ENCODE measurements at regions not wholly inside any gene's neighbourhood (a gene's known extent, or its start where the extent isn't known, plus 50 kb on each side); places are given as distances from the start of the nearest gene placed in this dataset.

GRCh38 chr3:124514683-124515082 is 215.6 kb upstream of the UMPS start:
- DNase-seq = no peak

DNA sequence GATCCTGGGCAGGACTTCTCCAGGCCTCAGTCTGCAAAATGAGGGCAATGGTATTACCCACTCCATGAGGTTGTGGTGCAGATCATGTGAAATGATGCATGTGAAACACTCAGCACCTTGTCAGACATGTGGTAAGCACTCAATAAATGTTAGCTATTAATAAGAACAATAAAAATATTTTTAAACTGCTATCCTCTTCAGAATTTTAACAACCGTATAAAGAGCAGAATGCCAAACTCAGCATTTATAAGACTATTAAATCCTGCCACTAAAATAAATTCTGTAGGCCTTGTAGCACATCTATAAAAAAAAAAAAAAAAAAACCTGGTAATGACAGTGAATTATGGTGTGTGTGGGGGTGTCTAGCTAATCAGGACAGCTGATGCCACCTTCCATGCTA is 213.9 kb upstream of the UMPS start:
- DNase-seq = no peak

DNA sequence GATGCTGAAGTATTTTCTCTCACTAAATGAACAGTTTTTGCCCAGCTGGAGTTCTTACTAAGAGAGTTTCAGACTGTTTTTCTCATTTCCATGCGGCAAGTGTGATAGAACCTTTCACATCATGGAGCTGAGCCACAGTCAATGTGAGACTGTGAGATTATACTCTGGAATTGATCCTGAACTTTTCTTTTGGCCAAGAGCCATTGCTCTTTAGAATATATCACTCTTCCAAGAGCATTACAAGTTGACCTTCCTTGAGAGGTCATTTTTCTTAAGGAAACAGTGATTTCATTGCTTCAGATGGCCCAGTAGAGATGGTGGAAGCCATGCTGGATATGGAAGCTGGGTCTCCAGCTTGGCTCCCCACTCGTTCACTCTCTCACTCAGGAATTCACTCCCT is 212.9 kb upstream of the UMPS start:
- no peak for DNase-seq

- DNase-seq = no peak
These were observed 211.9 kb upstream of the UMPS start for GRCh38 chr3:124518350-124518749.

DNA sequence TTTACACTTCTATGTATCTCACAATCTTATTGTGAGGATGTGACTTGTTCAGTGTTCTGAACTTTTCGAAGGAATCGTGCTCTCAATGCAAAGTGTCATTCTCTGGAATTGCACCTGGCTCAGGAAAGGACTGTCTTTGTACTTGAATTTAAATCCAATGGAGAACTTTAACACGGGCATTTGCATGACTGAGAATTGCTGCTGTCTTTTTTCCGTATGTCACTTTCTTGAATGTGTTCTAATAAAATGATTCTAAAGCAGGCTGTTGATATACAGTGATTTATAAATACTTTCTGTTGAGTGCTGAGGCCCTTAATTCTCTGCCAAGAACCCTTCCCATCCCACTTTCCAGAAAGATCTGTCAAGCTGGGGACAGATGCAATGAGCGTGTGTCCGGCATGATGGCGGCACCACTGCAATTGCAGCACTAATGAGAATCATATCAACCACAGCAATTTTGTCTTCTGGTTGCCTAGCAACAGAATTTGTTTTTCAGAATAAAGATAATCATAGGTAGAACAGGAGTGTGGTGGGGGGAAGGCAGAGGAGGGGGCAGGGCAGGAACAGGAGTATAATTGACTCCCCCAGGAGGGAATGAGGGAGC is 210.6 kb upstream of the UMPS start:
- no peak for DNase-seq

DNA sequence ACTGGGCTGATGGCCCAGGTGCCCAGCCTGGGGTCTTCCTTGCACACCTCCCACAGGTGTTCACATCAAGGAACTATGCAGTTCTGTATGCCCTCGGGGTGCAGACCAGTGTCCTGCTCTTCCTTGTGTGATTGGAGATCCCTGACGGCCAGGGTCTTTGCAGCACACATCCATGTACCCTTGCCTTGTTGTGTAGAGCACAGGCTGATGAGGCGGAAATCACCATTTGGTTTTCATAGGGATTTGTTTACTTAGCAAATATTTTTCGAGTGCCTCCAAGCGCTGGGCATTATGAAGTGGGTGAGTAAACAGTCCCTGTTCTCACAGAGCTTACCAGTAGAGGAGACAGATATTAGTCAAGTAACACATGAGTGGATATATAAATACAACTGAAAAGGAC is 209.3 kb upstream of the UMPS start:
- DNase-seq = no peak

- DNase-seq = no peak
These were observed 208.1 kb upstream of the UMPS start for GRCh38 chr3:124522082-124522625.

DNA sequence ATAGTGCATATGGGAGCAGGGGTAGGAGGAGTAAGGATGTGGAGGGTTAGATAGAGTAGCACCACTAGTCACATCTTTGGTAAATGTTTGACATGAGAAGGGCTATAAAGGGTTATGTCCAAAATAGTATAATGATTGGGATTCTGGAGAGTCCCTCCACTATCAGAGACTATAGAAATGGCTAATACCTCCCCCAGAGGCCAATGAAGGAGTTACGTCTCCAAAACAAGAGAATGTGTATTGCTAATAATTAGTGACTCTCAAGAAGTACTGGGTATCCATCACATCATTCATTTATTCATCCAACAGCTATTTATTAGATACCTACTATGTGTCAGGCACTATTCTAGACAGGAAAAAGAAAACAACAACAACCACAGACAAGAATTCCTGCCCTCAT is 203.7 kb upstream of the UMPS start:
- no peak for DNase-seq

- no peak for DNase-seq
These were observed 200.3 kb upstream of the UMPS start for GRCh38 chr3:124529826-124530571.

DNA sequence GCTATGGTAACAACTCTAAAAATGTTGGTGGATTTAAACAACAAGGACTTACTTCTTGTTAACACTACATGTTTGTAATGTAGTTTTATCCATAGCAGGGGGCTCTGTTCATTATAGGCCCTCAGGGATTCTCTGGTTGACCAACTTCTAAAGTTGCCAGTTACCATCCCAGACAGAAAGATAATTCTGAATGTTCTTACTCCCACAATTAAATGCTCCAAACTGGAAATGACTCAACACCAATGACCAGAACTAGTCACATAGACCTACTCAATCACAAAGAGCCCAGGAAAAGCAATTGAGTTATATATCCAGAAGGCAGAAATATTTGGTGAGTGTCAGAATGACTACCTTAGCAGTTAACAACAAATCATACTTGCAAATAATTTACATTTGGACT is 199.3 kb upstream of the UMPS start:
- no peak for DNase-seq

GRCh38 chr3:124532071-124532470 is 198.2 kb upstream of the UMPS start:
- DNase-seq = no peak

GRCh38 chr3:124535306-124535705 is 194.9 kb upstream of the UMPS start:
- no peak for DNase-seq

DNA sequence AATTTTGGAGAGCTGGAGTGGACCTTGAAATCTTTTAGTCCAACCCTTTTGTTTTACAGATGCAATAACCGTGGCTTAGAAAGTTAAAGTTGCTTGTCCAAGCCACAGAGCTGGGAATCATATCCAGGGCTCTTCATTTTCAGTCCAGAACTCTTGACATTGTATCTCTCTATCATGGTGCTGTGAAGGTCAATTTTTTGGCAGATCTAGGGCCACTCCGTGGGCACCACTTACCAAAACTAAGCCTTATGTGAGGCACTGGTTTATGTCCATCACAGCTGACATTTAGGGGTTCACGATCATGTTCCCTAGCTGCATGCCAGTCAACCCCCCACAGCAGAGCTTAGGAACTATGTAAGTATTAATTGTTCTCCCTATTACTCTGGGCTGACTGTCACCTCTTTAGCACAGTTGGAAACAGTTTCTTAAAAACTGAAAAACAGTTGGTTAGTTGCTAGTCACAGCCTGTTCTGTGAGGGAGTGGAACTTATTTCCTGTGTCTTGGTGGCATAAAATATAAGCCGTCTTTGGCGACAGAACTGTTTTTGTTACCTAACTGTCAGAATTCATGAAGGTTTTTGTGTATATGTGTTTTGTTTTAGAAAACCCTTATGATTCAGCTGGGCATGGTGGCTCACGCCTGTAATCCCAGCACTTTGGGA is 189.6 kb upstream of the UMPS start:
- DNase-seq = no peak

GRCh38 chr3:124542214-124542869 is 187.9 kb upstream of the UMPS start:
- no peak for DNase-seq

DNA sequence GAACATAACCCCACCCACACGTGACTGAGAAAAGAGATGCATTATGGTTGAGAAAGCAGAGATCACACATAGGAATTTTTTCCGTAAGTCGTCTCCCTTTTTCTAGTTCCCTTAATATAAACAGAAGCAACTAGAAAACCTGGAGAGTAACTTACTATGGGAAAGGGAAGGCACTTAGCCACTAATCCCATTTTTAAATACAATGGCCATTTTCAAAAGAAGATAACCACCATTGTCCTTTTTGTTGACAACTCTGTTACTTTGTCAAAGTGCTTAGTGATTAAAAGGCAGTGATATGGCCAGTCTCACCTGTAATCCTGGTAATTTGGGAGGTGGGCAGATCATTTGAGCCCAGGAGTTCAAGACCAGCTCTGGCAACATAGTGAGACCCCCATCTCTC is 184.4 kb upstream of the UMPS start:
- no peak for DNase-seq

DNA sequence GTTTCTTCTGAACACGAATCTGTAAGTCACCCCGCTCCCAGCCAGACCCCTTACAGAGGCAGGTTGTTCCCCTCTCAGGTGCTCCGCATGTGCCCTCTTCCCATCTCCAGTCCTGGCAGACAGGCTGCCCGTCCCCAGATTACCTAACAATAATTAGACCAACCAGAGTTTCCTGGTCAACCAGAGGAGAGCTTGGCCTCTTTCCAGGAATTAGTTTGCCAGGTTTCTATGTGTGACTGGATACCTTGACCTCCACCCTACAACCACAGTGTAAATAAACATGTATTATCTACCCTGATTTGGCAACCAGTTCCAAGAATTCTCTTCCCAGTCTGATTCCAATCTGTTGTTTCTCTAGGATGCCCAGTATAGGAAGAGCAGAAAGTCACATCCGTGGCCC is 178.0 kb upstream of the UMPS start:
- DNase-seq = no peak

- no peak for DNase-seq
These were observed 177.1 kb upstream of the UMPS start for GRCh38 chr3:124553178-124553577.

- DNase-seq = no peak
These were observed 173.6 kb upstream of the UMPS start for GRCh38 chr3:124556636-124557035.

GRCh38 chr3:124557433-124558232 is 172.6 kb upstream of the UMPS start:
- no peak for DNase-seq

GRCh38 chr3:124558991-124559845 is 171.0 kb upstream of the UMPS start:
- no peak for DNase-seq

DNA sequence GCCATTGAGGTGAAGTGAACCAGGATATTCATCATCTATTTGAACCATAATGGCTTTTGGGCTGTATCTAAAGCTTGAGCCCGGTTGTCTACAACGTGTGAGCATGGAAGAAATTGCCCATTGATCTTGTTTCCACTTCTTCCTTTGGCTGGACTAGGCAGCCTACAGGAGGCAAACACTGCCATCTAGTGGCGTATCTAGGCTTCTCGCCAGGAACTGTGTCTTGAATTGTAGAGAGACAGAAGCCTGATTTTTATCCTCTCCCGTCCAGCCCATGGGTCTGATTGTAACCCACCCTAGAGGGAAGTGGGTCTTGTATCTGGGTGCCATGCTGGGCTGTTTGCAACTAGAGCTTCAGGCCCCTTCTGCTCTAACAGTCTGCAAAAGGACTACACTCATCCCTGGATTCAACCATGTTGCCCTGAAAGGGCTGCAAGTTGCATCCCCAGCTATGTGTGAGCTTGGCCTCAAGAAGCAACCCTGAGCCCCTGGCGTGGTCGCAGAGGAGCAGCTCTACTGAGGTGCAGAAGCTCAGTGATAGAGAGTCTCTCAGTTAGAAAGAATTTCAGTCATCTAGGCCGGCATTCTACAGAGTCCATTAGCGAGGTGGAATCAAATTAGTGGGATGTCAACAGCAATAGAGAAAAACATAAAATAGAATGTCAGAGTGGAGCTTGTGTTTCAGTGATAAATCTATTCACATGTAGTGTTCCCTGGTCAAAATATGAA is 170.2 kb upstream of the UMPS start:
- DNase-seq = peak; percentile 38 to 40
